K562 (cell line): ENCODE measurements at regions not wholly inside any gene's neighbourhood (a gene's known extent, or its start where the extent isn't known, plus 50 kb on each side); places are given as distances from the start of the nearest gene placed in this dataset.

Experiments used
- POLR2A ChIP-seq: fragments of 450-650 bp; conservative IDR thresholded peaks from 2 replicates; pipeline ENCODE4 v1.6.1; 2016
- ZNF224 ChIP-seq: sonication (generic); formaldehyde crosslinking; IDR thresholded peaks from 2 replicates; pipeline ENCODE4 v1.8.0; 2022; ENCODE audit warnings: mild to moderate bottlenecking, missing genetic modification reagents

DNA sequence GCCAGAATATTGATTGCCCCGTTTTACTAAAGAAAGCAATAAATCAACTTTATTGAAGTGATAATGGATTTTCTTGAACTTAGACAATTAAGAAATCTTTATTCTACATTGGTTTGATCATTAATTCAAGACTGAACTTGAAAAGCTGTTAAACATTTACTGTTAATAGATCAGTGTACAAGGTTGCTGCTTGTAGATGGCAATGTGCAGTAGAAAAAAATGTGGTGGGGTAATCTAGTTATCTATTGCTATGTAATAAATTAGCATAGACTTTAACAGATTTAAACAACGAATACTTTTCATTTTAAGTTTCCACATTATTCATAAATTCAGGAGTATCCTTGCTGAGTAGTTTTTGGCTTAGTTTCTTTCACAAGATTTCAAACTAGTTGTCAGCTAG, 612.5 kb downstream of the ACTRT1 start:
- TF ChIP-seq POLR2A = no peak
- TF ChIP-seq ZNF224 = no peak
